Sigmoid colon (tissue), 6 donors: ENCODE measurements at regions not wholly inside any gene's neighbourhood (a gene's known extent, or its start where the extent isn't known, plus 50 kb on each side); places are given as distances from the start of the nearest gene placed in this dataset.

Experiments used
- DNase-seq: peaks from one replicate; pipeline ENCODE4 v3.0.0-alpha.2; 2019
- H3K27ac ChIP-seq, 4 donors: fragments of 200-600 bp; sonication (generic); one replicate each; pipeline ENCODE4 v1.5.1; 2016 to 2019; ENCODE audit warnings: mild to moderate bottlenecking in 1 of 4
- H3K27me3 ChIP-seq, 3 donors: fragments of 200-600 bp; sonication (generic); one replicate each; pipeline ENCODE4 v1.5.1; 2019; ENCODE audit warnings: mild to moderate bottlenecking in 1 of 3
- H3K36me3 ChIP-seq, 4 donors: fragments of 200-600 bp; sonication (generic); one replicate each; pipeline ENCODE4 v1.5.1; 2016 to 2019
- H3K4me1 ChIP-seq, 4 donors: fragments of 200-600 bp; sonication (generic); one replicate each; pipeline ENCODE4 v1.5.1; 2017 to 2019
- H3K4me3 ChIP-seq, 4 donors: fragments of 200-600 bp; sonication (generic); one replicate each; pipeline ENCODE4 v1.5.1; 2017 to 2019; ENCODE audit warnings: mild to moderate bottlenecking in 2 of 4, moderate library complexity in 1 of 4
- H3K9me3 ChIP-seq, 4 donors: fragments of 200-600 bp in 3 of 4; sonication (generic) in 3 of 4; one replicate each; pipeline versions ENCODE4 v1.5.1 to v1.6.1; 2013 to 2019
- EP300 ChIP-seq, 4 donors: sonication (generic); formaldehyde crosslinking; IDR thresholded peaks; one replicate each; pipeline ENCODE4 v1.6.1; 2017; ENCODE audit warnings: antibody characterized with exemption in 4 of 4
- POLR2A ChIP-seq, 2 donors: fragments of 450-650 bp; IDR thresholded peaks; one replicate each; pipeline ENCODE4 v1.6.1; 2016; ENCODE audit warnings: antibody characterized with exemption in 2 of 2, mild to moderate bottlenecking in 2 of 2, moderate library complexity in 2 of 2
- POLR2AphosphoS5 ChIP-seq, 4 donors: sonication (generic); formaldehyde crosslinking; IDR thresholded peaks; one replicate each; pipeline ENCODE4 v1.6.1; 2017; ENCODE audit warnings: antibody characterized with exemption in 4 of 4
- WGBS, 2 donors: extraction: QIAGEN DNeasy Blood & Tissue Kit; methylation state at CpG; one replicate each; pipeline ENCODE4 v1.1.7; 2013; 5-methylcytosine and 5-hydroxymethylcytosine counted together
- intact Hi-C: fragments of 100-400 bp; cut with DNase I; formaldehyde crosslinking; loops from one replicate; pipeline ENCODE4 v1.15.1; 2023
- TF ChIP-seq, protein P1 (sequence below), 4 experiments: fragments of 450-650 bp in 3 of 4; fragments of 200-600 bp in 1 of 4; IDR thresholded peaks; one replicate each; pipeline ENCODE4 v1.5.1; 2016 to 2019; ENCODE audit warnings: antibody characterized with exemption in 4 of 4, mild to moderate bottlenecking in 3 of 4, moderate library complexity in 2 of 4
- donor health status: healthy with polysubstance abuse.
- donor health status: healthy.

DNA sequence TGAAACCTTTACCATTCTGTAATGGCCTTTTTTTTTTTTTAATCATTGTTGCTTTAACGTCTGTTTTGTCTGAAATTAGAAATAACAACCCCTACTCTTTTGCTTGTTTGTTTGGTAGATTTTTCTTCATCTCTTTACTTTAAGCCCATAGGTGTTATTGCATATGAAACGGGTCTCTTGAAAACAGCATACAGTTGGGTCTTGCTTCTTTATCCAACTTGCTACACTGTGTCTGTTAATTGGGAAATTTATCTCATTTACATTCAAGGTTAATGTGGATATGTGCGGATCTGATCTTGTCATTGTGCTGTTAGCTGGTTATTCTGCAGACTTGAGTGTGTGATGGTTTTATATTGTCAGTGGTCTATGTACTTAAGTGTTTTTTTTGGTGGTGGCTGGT, 78.9 kb upstream of the COP1 start:
- H3K4me1 ChIP-seq: no peaks in the 10 kb centered on the region
- WGBS, 2 donors: 82 to 83% methylated on average over 3 of the region's 3 CpGs
- no peaks in the 10 kb centered on the region for H3K27me3 ChIP-seq
- no peak overlapping the region for H3K27ac ChIP-seq
- no peak overlapping the region for H3K4me3 ChIP-seq
- peaks cover 0 to 5% (median 2%) of the 10 kb centered on the region in 4 donors for H3K9me3 ChIP-seq
- TF ChIP-seq POLR2A (IDR thresholded peaks at IDR 0.05): no peak
- H3K36me3 ChIP-seq: no peaks in the 10 kb centered on the region
- no peak for DNase-seq
- intact Hi-C loops: no loop called here

DNA sequence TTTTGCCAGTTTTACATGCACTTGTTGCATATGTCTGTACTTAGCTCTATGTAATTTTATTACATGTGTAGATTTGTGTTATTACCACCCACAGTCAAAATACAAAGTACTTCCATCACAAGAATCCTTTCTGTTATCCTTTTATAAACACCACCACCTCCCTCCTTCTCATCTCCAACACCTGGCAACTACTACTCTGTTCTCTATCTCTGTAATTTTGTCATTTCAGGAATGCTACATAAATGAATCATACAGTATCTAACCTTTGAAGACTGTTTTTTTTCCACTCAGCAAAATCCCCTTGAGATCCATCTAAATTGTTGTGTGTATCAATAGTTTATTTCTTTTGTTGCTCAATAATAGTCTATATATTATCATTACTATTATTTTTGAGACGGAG, 64.5 kb upstream of the COP1 start:
- DNase-seq: no peak
- intact Hi-C loops: no loop called here
- H3K4me1 ChIP-seq: no peaks in the 10 kb centered on the region
- no peak overlapping the region for H3K4me3 ChIP-seq
- TF ChIP-seq, protein P1, sequence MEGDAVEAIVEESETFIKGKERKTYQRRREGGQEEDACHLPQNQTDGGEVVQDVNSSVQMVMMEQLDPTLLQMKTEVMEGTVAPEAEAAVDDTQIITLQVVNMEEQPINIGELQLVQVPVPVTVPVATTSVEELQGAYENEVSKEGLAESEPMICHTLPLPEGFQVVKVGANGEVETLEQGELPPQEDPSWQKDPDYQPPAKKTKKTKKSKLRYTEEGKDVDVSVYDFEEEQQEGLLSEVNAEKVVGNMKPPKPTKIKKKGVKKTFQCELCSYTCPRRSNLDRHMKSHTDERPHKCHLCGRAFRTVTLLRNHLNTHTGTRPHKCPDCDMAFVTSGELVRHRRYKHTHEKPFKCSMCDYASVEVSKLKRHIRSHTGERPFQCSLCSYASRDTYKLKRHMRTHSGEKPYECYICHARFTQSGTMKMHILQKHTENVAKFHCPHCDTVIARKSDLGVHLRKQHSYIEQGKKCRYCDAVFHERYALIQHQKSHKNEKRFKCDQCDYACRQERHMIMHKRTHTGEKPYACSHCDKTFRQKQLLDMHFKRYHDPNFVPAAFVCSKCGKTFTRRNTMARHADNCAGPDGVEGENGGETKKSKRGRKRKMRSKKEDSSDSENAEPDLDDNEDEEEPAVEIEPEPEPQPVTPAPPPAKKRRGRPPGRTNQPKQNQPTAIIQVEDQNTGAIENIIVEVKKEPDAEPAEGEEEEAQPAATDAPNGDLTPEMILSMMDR (IDR thresholded peaks at IDR 0.05): no peak
- TF ChIP-seq POLR2A (IDR thresholded peaks at IDR 0.05) (no peak), POLR2AphosphoS5 (IDR thresholded peaks at IDR 0.05) (no peak), EP300 (IDR thresholded peaks at IDR 0.05) (no peak)
- WGBS, 2 donors: 90 to 93% methylated on average over 1 of the region's 1 CpG
- no peaks in the 10 kb centered on the region for H3K9me3 ChIP-seq
- H3K27me3 ChIP-seq: no peaks in the 10 kb centered on the region
- no peaks in the 10 kb centered on the region for H3K36me3 ChIP-seq
- no peak overlapping the region for H3K27ac ChIP-seq
